K562 (cell line): ENCODE measurements at regions not wholly inside any gene's neighbourhood (a gene's known extent, or its start where the extent isn't known, plus 50 kb on each side); places are given as distances from the start of the nearest gene placed in this dataset.

ENCODE experiments used
- CBFB ChIP-seq: sonication (generic); formaldehyde crosslinking; IDR thresholded peaks from 2 replicates; pipeline ENCODE4 v1.4.0; 2020; ENCODE audit warnings: mild to moderate bottlenecking, missing genetic modification reagents
- CREB1 ChIP-seq, 2 experiments: sonication (generic) in 1 of 2; formaldehyde crosslinking in 1 of 2; IDR thresholded peaks; 2 replicates each; pipeline versions ENCODE4 v1.6.1 to v1.8.0; 2012 to 2022; ENCODE audit warnings: inconsistent platforms in 1 of 2, mild to moderate bottlenecking in 1 of 2, missing genetic modification reagents in 1 of 2, moderate library complexity in 1 of 2
- HDAC6 ChIP-seq: IDR thresholded peaks from 2 replicates; pipeline ENCODE4 v1.6.1; 2012; ENCODE audit warnings: low read depth, mild to moderate bottlenecking, control low read depth, inconsistent platforms, low read length, moderate library complexity
- MCM7 ChIP-seq, 2 experiments: fragments of 450-650 bp; IDR thresholded peaks; 2 replicates each; pipeline ENCODE4 v1.6.1; 2016 to 2018
- POLR2AphosphoS5 ChIP-seq: IDR thresholded peaks from 2 replicates; pipeline ENCODE4 v1.6.1; 2011; ENCODE audit warnings: mild to moderate bottlenecking, low read depth, low read length, moderate library complexity; ENCODE audit not compliant: control insufficient read depth, insufficient read depth
- RCOR1 ChIP-seq, 2 experiments: IDR thresholded peaks; 2 replicates each; pipeline ENCODE4 v1.6.1; 2012; ENCODE audit warnings: low read depth in 2 of 2, low read length in 2 of 2, borderline replicate concordance in 1 of 2, improper control_type of control experiment in 1 of 2
- TF ChIP-seq, protein P1 (sequence below), 3 experiments: IDR thresholded peaks in 2 of 3; conservative IDR thresholded peaks in 1 of 3; 2 replicates each; pipeline ENCODE4 v1.5.1; 2011 to 2012; ENCODE audit warnings: low read length in 3 of 3, mild to moderate bottlenecking in 3 of 3, control low read depth in 2 of 3, improper control_type of control experiment in 1 of 3, inconsistent platforms in 1 of 3, low read depth in 1 of 3, mixed read lengths in 1 of 3, moderate library complexity in 1 of 3; ENCODE audit not compliant: insufficient read depth in 2 of 3
- TF ChIP-seq, protein P2 (sequence below): sonication (generic); formaldehyde crosslinking; IDR thresholded peaks from 2 replicates; pipeline ENCODE4 v1.8.1; 2023; ENCODE audit warnings: mild to moderate bottlenecking, missing genetic modification reagents
- TF ChIP-seq, protein P3 (sequence below): IDR thresholded peaks from 3 replicates; pipeline ENCODE4 v1.6.1; 2011; ENCODE audit warnings: borderline replicate concordance, mild to moderate bottlenecking; ENCODE audit not compliant: insufficient read length, insufficient read depth

DNA sequence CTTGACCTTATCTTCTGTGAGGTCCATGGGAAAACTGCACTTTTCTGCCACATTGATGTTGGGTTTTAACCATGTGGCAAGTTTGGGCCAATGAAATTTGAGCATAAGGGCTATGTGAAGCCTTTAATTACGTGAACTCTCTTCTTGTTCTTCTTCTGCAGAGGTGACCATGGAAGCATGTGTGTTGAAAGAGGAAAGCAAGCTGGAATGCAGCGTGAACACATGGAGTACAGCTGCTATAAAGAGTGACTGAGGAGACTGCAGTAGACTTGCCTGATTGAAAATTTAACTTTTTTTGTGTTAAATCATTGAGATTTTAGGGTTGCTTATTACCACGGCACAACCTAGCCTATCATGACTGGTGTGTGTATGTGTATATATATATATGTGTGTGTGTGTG, 347.3 kb downstream of the ZIC1 start:
- TF ChIP-seq POLR2AphosphoS5: no peak
- no peak for TF ChIP-seq MCM7 (IDR thresholded peaks at IDR 0.05)
- TF ChIP-seq, protein P1, sequence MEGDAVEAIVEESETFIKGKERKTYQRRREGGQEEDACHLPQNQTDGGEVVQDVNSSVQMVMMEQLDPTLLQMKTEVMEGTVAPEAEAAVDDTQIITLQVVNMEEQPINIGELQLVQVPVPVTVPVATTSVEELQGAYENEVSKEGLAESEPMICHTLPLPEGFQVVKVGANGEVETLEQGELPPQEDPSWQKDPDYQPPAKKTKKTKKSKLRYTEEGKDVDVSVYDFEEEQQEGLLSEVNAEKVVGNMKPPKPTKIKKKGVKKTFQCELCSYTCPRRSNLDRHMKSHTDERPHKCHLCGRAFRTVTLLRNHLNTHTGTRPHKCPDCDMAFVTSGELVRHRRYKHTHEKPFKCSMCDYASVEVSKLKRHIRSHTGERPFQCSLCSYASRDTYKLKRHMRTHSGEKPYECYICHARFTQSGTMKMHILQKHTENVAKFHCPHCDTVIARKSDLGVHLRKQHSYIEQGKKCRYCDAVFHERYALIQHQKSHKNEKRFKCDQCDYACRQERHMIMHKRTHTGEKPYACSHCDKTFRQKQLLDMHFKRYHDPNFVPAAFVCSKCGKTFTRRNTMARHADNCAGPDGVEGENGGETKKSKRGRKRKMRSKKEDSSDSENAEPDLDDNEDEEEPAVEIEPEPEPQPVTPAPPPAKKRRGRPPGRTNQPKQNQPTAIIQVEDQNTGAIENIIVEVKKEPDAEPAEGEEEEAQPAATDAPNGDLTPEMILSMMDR (IDR thresholded peaks at IDR 0.05 in 2 of 3, conservative IDR thresholded peaks at IDR 0.05 in 1 of 3; ENCODE audit: insufficient read depth in 2 of 3, low read depth in 1 of 3, low read length in 3 of 3): no peak
- TF ChIP-seq, protein P2, sequence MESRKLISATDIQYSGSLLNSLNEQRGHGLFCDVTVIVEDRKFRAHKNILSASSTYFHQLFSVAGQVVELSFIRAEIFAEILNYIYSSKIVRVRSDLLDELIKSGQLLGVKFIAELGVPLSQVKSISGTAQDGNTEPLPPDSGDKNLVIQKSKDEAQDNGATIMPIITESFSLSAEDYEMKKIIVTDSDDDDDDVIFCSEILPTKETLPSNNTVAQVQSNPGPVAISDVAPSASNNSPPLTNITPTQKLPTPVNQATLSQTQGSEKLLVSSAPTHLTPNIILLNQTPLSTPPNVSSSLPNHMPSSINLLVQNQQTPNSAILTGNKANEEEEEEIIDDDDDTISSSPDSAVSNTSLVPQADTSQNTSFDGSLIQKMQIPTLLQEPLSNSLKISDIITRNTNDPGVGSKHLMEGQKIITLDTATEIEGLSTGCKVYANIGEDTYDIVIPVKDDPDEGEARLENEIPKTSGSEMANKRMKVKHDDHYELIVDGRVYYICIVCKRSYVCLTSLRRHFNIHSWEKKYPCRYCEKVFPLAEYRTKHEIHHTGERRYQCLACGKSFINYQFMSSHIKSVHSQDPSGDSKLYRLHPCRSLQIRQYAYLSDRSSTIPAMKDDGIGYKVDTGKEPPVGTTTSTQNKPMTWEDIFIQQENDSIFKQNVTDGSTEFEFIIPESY (CRISPR knock-in tag): no peak
- no peak for TF ChIP-seq HDAC6
- TF ChIP-seq, protein P3, sequence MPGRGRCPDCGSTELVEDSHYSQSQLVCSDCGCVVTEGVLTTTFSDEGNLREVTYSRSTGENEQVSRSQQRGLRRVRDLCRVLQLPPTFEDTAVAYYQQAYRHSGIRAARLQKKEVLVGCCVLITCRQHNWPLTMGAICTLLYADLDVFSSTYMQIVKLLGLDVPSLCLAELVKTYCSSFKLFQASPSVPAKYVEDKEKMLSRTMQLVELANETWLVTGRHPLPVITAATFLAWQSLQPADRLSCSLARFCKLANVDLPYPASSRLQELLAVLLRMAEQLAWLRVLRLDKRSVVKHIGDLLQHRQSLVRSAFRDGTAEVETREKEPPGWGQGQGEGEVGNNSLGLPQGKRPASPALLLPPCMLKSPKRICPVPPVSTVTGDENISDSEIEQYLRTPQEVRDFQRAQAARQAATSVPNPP: no peak
- no peak for TF ChIP-seq CBFB (CRISPR knock-in tag)
- no peak for TF ChIP-seq CREB1 (IDR thresholded peaks at IDR 0.05)
- no peak for TF ChIP-seq CREB1 (CRISPR knock-in tag; IDR thresholded peaks at IDR 0.05)
- TF ChIP-seq RCOR1 (IDR thresholded peaks at IDR 0.05; ENCODE audit: borderline replicate concordance in 1 of 2, low read depth in 2 of 2, low read length in 2 of 2): no peak
